KMS-11 (cell line): ENCODE measurements at regions not wholly inside any gene's neighbourhood (a gene's known extent, or its start where the extent isn't known, plus 50 kb on each side); places are given as distances from the start of the nearest gene placed in this dataset.

Experiments used
- H2AFZ ChIP-seq: fragments of 200-600 bp; sonication (generic); 2 replicates; pipeline ENCODE4 v1.6.1; 2016; ENCODE audit warnings: antibody characterized with exemption, mixed run types, low read depth
- H3K27ac ChIP-seq: fragments of 200-600 bp; sonication (generic); 2 replicates; pipeline ENCODE4 v1.6.1; 2016; ENCODE audit warnings: mild to moderate bottlenecking, mixed run types
- H3K27me3 ChIP-seq: fragments of 200-600 bp; sonication (generic); 2 replicates; pipeline ENCODE4 v1.6.1; 2017; ENCODE audit warnings: mild to moderate bottlenecking, low read depth, mixed run types, moderate library complexity; ENCODE audit not compliant: insufficient read depth
- H3K36me3 ChIP-seq: fragments of 200-600 bp; sonication (generic); 2 replicates; pipeline ENCODE4 v1.6.1; 2017; ENCODE audit warnings: mild to moderate bottlenecking, mixed run types; ENCODE audit not compliant: insufficient read depth
- H3K4me1 ChIP-seq: fragments of 200-600 bp; sonication (generic); 2 replicates; pipeline ENCODE4 v1.6.1; 2016; ENCODE audit warnings: mild to moderate bottlenecking, low read depth, mixed run types; ENCODE audit not compliant: poor library complexity, severe bottlenecking
- H3K4me2 ChIP-seq: fragments of 200-600 bp; sonication (generic); 2 replicates; pipeline ENCODE4 v1.7.0; 2016; ENCODE audit warnings: mild to moderate bottlenecking, mixed run types
- H3K4me3 ChIP-seq: fragments of 200-600 bp; sonication (generic); IDR thresholded peaks from 2 replicates; pipeline ENCODE4 v1.6.1; 2017; ENCODE audit warnings: low read depth, low read length, mixed read lengths; ENCODE audit not compliant: insufficient read depth
- H3K79me2 ChIP-seq: fragments of 200-600 bp; sonication (generic); 2 replicates; pipeline ENCODE4 v1.6.1; 2016; ENCODE audit warnings: low read depth, mixed run types; ENCODE audit not compliant: insufficient read depth
- H3K9ac ChIP-seq: fragments of 200-600 bp; sonication (generic); 2 replicates; pipeline ENCODE4 v1.6.1; 2016; ENCODE audit warnings: mild to moderate bottlenecking, mixed run types
- H4K20me1 ChIP-seq: fragments of 200-600 bp; sonication (generic); 2 replicates; pipeline ENCODE4 v1.6.1; 2016; ENCODE audit warnings: mild to moderate bottlenecking, mixed run types; ENCODE audit not compliant: insufficient read depth
- CTCF ChIP-seq: fragments of 200-600 bp; sonication (generic); conservative IDR thresholded peaks from 2 replicates; pipeline ENCODE4 v1.6.1; 2017; ENCODE audit warnings: low read depth, mild to moderate bottlenecking, antibody characterized with exemption, low read length, moderate library complexity, mixed read lengths

DNA sequence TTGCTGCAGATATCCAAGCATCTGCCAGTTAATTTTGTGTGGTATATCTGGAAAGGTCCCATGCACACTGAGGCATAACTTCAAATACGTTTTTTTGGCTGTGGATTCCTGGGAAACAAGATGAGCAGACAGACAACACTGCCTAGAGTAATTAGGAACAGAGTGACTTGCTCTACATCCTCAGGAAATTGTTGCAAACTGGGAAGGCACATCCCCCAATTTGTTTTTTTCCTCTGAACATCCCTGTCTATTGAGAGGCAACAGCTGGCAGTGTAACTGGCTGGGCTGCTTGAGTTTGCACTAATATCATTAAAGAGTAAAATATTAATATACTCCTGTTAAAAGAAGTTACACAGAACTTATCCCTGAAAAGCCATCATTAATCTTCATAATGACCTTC, 207.7 kb upstream of the SLIT2 start:
- no peaks in the 10 kb centered on the region for H3K27me3 ChIP-seq
- no peak overlapping the region for H3K27ac ChIP-seq
- H4K20me1 ChIP-seq, result no peaks in the 10 kb centered on the region
- no peaks in the 10 kb centered on the region for H3K79me2 ChIP-seq
- no peak overlapping the region for H2AFZ ChIP-seq
- H3K4me3 ChIP-seq, result no peak overlapping the region
- H3K4me1 ChIP-seq, result no peaks in the 10 kb centered on the region
- no peak overlapping the region for H3K4me2 ChIP-seq
- H3K36me3 ChIP-seq, result no peaks in the 10 kb centered on the region
- no peak for TF ChIP-seq CTCF
- H3K9ac ChIP-seq, result no peak overlapping the region

- Histone ChIP-seq H3K9ac (no peak overlapping the region), H3K27ac (no peak overlapping the region), H3K4me3 (no peak overlapping the region), H3K27me3 (no peaks in the 10 kb centered on the region), H3K4me1 (no peaks in the 10 kb centered on the region), H4K20me1 (no peaks in the 10 kb centered on the region), H3K36me3 (no peaks in the 10 kb centered on the region), H3K4me2 (no peak overlapping the region), H2AFZ (no peak overlapping the region), H3K79me2 (no peaks in the 10 kb centered on the region)
- TF ChIP-seq CTCF, result no peak
Measured at GRCh38 chr4:20042769-20043168, 208.9 kb upstream of the SLIT2 start.

- no peak for TF ChIP-seq CTCF
- no peaks in the 10 kb centered on the region for H3K27me3 ChIP-seq
- no peak overlapping the region for H2AFZ ChIP-seq
- no peaks in the 10 kb centered on the region for H4K20me1 ChIP-seq
- no peak overlapping the region for H3K27ac ChIP-seq
- H3K4me3 ChIP-seq, result no peak overlapping the region
- no peaks in the 10 kb centered on the region for H3K36me3 ChIP-seq
- H3K4me1 ChIP-seq, result no peaks in the 10 kb centered on the region
- H3K79me2 ChIP-seq, result no peaks in the 10 kb centered on the region
- no peak overlapping the region for H3K9ac ChIP-seq
- H3K4me2 ChIP-seq, result no peak overlapping the region
Measured at GRCh38 chr4:20041839-20042407, 209.8 kb upstream of the SLIT2 start.

DNA sequence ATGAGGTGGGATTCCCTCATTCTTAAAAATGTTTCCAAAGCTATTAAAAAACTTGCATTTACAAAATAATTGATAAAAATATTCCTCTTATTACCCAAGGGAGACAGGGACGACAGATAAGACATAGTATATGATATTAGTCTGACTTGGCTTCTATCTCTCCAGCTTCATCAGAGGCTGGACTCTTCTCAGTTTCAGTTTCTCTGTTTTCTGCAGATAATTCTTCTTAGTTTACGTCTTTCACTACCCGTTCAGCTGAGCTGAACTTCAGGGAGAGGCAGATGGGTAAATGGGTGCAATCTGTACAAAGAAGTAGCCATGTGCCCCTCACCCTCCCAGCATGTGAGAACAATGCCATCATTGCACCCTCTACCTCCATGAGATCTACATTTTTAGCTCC, 214.0 kb upstream of the SLIT2 start:
- Histone ChIP-seq H3K4me3 (no peak overlapping the region), H3K9ac (no peak overlapping the region), H3K4me2 (no peak overlapping the region), H4K20me1 (no peaks in the 10 kb centered on the region), H3K27ac (no peak overlapping the region), H3K79me2 (no peaks in the 10 kb centered on the region), H3K36me3 (no peaks in the 10 kb centered on the region), H3K4me1 (no peaks in the 10 kb centered on the region), H3K27me3 (no peaks in the 10 kb centered on the region), H2AFZ (peak overlapping the region; percentile 10; the same call in 1 of the 2 replicates)
- no peak for TF ChIP-seq CTCF
